ENCODE measurements at regions not wholly inside any gene's neighbourhood (a gene's known extent, or its start where the extent isn't known, plus 50 kb on each side); places are given as distances from the start of the nearest gene placed in this dataset.
"Not testable (repeated sequence)": the region's sequence is repeated elsewhere in the genome, so short reads cannot be mapped to it uniquely, and the experiment has no call there.

- not testable (repeated sequence) for DNase-seq
Measured at GRCh38 chr1:206256935-206257334, 53.6 kb downstream of the SRGAP2 start.

- not testable (repeated sequence) for DNase-seq
Measured at GRCh38 chr1:206261473-206261872, 58.1 kb downstream of the SRGAP2 start.

GRCh38 chr1:206262424-206262823 lies 59.1 kb downstream of the SRGAP2 start:
- not testable (repeated sequence) for DNase-seq

- not testable (repeated sequence) for DNase-seq
Measured at GRCh38 chr1:206264916-206265315, 61.6 kb downstream of the SRGAP2 start.

GRCh38 chr1:206271153-206271552 lies 67.8 kb downstream of the SRGAP2 start:
- DNase-seq = not testable (repeated sequence)

- not testable (repeated sequence) for DNase-seq
Measured at GRCh38 chr1:206273104-206273503, 69.8 kb downstream of the SRGAP2 start.

GRCh38 chr1:206276143-206276542 lies 72.8 kb downstream of the SRGAP2 start:
- DNase-seq = not testable (repeated sequence)

- not testable (repeated sequence) for DNase-seq
Measured at GRCh38 chr1:206278683-206279082, 75.3 kb downstream of the SRGAP2 start.

- not testable (repeated sequence) for DNase-seq
Measured at GRCh38 chr1:206280683-206281082, 77.3 kb downstream of the SRGAP2 start.

GRCh38 chr1:206281912-206282654 lies 78.7 kb downstream of the SRGAP2 start:
- not testable (repeated sequence) for DNase-seq

GRCh38 chr1:206285024-206285960 lies 82.0 kb downstream of the SRGAP2 start:
- not testable (repeated sequence) for DNase-seq

- DNase-seq = not testable (repeated sequence)
Measured at GRCh38 chr1:206287759-206288158, 84.4 kb downstream of the SRGAP2 start.

GRCh38 chr1:206288453-206288852 lies 85.1 kb downstream of the SRGAP2 start:
- not testable (repeated sequence) for DNase-seq

GRCh38 chr1:206297145-206298031 lies 94.0 kb downstream of the SRGAP2 start:
- not testable (repeated sequence) for DNase-seq

GRCh38 chr1:206298032-206298392 lies 94.7 kb downstream of the SRGAP2 start:
- not testable (repeated sequence) for DNase-seq

- DNase-seq = not testable (repeated sequence)
Measured at GRCh38 chr1:206299181-206299791, 95.9 kb downstream of the SRGAP2 start.

GRCh38 chr1:206299942-206300341 lies 96.6 kb downstream of the SRGAP2 start:
- DNase-seq = not testable (repeated sequence)

- DNase-seq = not testable (repeated sequence)
Measured at GRCh38 chr1:206302056-206302455, 98.7 kb downstream of the SRGAP2 start.

- DNase-seq = not testable (repeated sequence)
Measured at GRCh38 chr1:206307442-206307841, 104.1 kb downstream of the SRGAP2 start.

GRCh38 chr1:206310948-206311347 lies 107.6 kb downstream of the SRGAP2 start:
- not testable (repeated sequence) for DNase-seq

- DNase-seq = not testable (repeated sequence)
Measured at GRCh38 chr1:206311611-206312273, 108.4 kb downstream of the SRGAP2 start.
